ENCODE measurements at regions not wholly inside any gene's neighbourhood (a gene's known extent, or its start where the extent isn't known, plus 50 kb on each side); places are given as distances from the start of the nearest gene placed in this dataset.

- DNase-seq (ENCODE audit: low read depth): no peak
Observed at GRCh38 chr6:167049275-167049674, 50.1 kb downstream of the CEP43 start.

GRCh38 chr6:167050903-167051302 lies 51.7 kb downstream of the CEP43 start:
- no peak for DNase-seq (ENCODE audit: low read depth)

GRCh38 chr6:167053895-167054530 lies 54.8 kb downstream of the CEP43 start:
- DNase-seq (ENCODE audit: low read depth): no peak

- no peak for DNase-seq (ENCODE audit: low read depth)
Observed at GRCh38 chr6:167054987-167055386, 55.8 kb downstream of the CEP43 start.

- peak; percentile 56 for DNase-seq (ENCODE audit: low read depth)
Observed at GRCh38 chr6:167056370-167056769, 57.2 kb downstream of the CEP43 start.

GRCh38 chr6:167058261-167058660 lies 59.1 kb downstream of the CEP43 start:
- DNase-seq (ENCODE audit: low read depth): peak; percentile 45
